WERI-Rb-1 (cell line): ENCODE measurements at regions not wholly inside any gene's neighbourhood (a gene's known extent, or its start where the extent isn't known, plus 50 kb on each side); places are given as distances from the start of the nearest gene placed in this dataset.

Source experiments
- DNase-seq: peaks from one replicate; pipeline ENCODE4 v3.0.0-alpha.2; 2020
- H3K27ac ChIP-seq: fragments of 250-450 bp; sonication (Bioruptor Pico); 2 replicates; pipeline ENCODE4 v1.5.1; 2020; ENCODE audit warnings: mild to moderate bottlenecking, moderate library complexity
- H3K27me3 ChIP-seq: fragments of 250-450 bp; sonication (Bioruptor Pico); 2 replicates; pipeline ENCODE4 v1.5.1; 2021; ENCODE audit warnings: mild to moderate bottlenecking, low read depth, moderate library complexity; ENCODE audit not compliant: insufficient read depth, severe bottlenecking
- H3K36me3 ChIP-seq: fragments of 250-450 bp; sonication (Bioruptor Pico); 2 replicates; pipeline ENCODE4 v1.5.1; 2020; ENCODE audit warnings: mild to moderate bottlenecking, moderate library complexity
- H3K4me3 ChIP-seq: 2 replicates; pipeline ENCODE4 v1.5.1; 2011; ENCODE audit warnings: low read depth, mild to moderate bottlenecking, control low read depth, low read length
- H3K9me3 ChIP-seq: fragments of 250-450 bp; sonication (Bioruptor Pico); 2 replicates; pipeline ENCODE4 v1.5.1; 2021; ENCODE audit warnings: mild to moderate bottlenecking, moderate library complexity; ENCODE audit not compliant: severe bottlenecking
- CTCF ChIP-seq: IDR thresholded peaks from 2 replicates; pipeline ENCODE4 v1.5.1; 2011; ENCODE audit warnings: low read depth, mild to moderate bottlenecking, control low read depth, inconsistent platforms, low read length

GRCh38 chr5:29402270-29402669 lies 1791.2 kb upstream of the CDH6 start:
- Histone ChIP-seq H3K4me3 (no peak overlapping the region), H3K27me3 (no peaks in the 10 kb centered on the region), H3K9me3 (no peaks in the 10 kb centered on the region), H3K27ac (no peak overlapping the region), H3K36me3 (no peaks in the 10 kb centered on the region)
- DNase-seq = no peak
- no peak for TF ChIP-seq CTCF

- Histone ChIP-seq H3K4me3 (no peak overlapping the region), H3K27me3 (no peaks in the 10 kb centered on the region), H3K36me3 (no peaks in the 10 kb centered on the region), H3K27ac (no peak overlapping the region), H3K9me3 (no peaks in the 10 kb centered on the region)
- TF ChIP-seq CTCF = no peak
- no peak for DNase-seq
These were observed 1803.5 kb upstream of the CDH6 start for GRCh38 chr5:29389993-29390392.

GRCh38 chr5:29387384-29387783 lies 1806.1 kb upstream of the CDH6 start:
- no peaks in the 10 kb centered on the region for H3K9me3 ChIP-seq
- no peaks in the 10 kb centered on the region for H3K27me3 ChIP-seq
- H3K36me3 ChIP-seq = no peaks in the 10 kb centered on the region
- H3K4me3 ChIP-seq = no peak overlapping the region
- TF ChIP-seq CTCF = no peak
- no peak for DNase-seq
- H3K27ac ChIP-seq = no peak overlapping the region

- H3K4me3 ChIP-seq = no peak overlapping the region
- H3K27ac ChIP-seq = no peak overlapping the region
- no peak for DNase-seq
- TF ChIP-seq CTCF = no peak
- H3K36me3 ChIP-seq = no peaks in the 10 kb centered on the region
- H3K9me3 ChIP-seq = no peaks in the 10 kb centered on the region
- no peaks in the 10 kb centered on the region for H3K27me3 ChIP-seq
These were observed 1810.7 kb upstream of the CDH6 start for GRCh38 chr5:29382780-29383179.

- DNase-seq = no peak
- no peak overlapping the region for H3K27ac ChIP-seq
- H3K36me3 ChIP-seq = no peaks in the 10 kb centered on the region
- H3K4me3 ChIP-seq = no peak overlapping the region
- H3K9me3 ChIP-seq = no peaks in the 10 kb centered on the region
- no peak for TF ChIP-seq CTCF
- no peaks in the 10 kb centered on the region for H3K27me3 ChIP-seq
These were observed 1813.5 kb upstream of the CDH6 start for GRCh38 chr5:29380029-29380428.

- Histone ChIP-seq H3K9me3 (no peaks in the 10 kb centered on the region), H3K27ac (no peak overlapping the region), H3K36me3 (no peaks in the 10 kb centered on the region), H3K27me3 (no peaks in the 10 kb centered on the region), H3K4me3 (no peak overlapping the region)
- TF ChIP-seq CTCF = no peak
- no peak for DNase-seq
These were observed 1813.9 kb upstream of the CDH6 start for GRCh38 chr5:29379619-29380018.
